Kidney (tissue), 13 donors: ENCODE measurements at regions not wholly inside any gene's neighbourhood (a gene's known extent, or its start where the extent isn't known, plus 50 kb on each side); places are given as distances from the start of the nearest gene placed in this dataset.
"Not testable (repeated sequence)": the region's sequence is repeated elsewhere in the genome, so short reads cannot be mapped to it uniquely, and the experiment has no call there.

ENCODE experiments used
- DNase-seq, 5 donors: peaks; one replicate each; pipeline ENCODE4 v3.0.0-alpha.2; 2013 to 2020
- FAIRE-seq: peaks from 2 replicates; lab custom pipeline; 2012; peaks lifted over from hg19 to GRCh38; lab: Jason Lieb, UNC
- H3K27ac ChIP-seq, 2 donors: one replicate each; pipeline ENCODE4 v1.7.0; 2013; ENCODE audit warnings: low read depth in 2 of 2, low read length in 2 of 2, inconsistent platforms in 1 of 2
- H3K27me3 ChIP-seq: one replicate; pipeline ENCODE4 v1.7.1; 2013; ENCODE audit warnings: low read length, inconsistent platforms; ENCODE audit not compliant: control insufficient read depth, insufficient read depth
- H3K36me3 ChIP-seq, 3 donors: one replicate each; pipeline versions ENCODE4 v1.7.0 to v1.7.1; 2013; ENCODE audit warnings: low read length in 3 of 3, control low read depth in 1 of 3, inconsistent platforms in 1 of 3; ENCODE audit not compliant: insufficient read depth in 3 of 3, control insufficient read depth in 2 of 3
- H3K4me1 ChIP-seq, 3 donors: one replicate each; pipeline versions ENCODE4 v1.7.0 to v1.7.1; 2013; ENCODE audit warnings: low read length in 3 of 3, inconsistent platforms in 1 of 3, low read depth in 1 of 3; ENCODE audit not compliant: control insufficient read depth in 2 of 3, insufficient read depth in 2 of 3
- H3K4me3 ChIP-seq, 3 donors: one replicate each; pipeline versions ENCODE4 v1.7.0 to v1.8.1; 2013; ENCODE audit warnings: low read length in 3 of 3, control low read depth in 1 of 3, inconsistent platforms in 1 of 3
- H3K9ac ChIP-seq, 3 donors: one replicate each; pipeline versions ENCODE4 v1.7.0 to v1.7.1; 2013; ENCODE audit warnings: low read length in 3 of 3, control low read depth in 1 of 3, inconsistent platforms in 1 of 3
- H3K9me3 ChIP-seq, 3 donors: one replicate each; pipeline versions ENCODE4 v1.7.0 to v1.7.1; 2013; ENCODE audit warnings: low read length in 3 of 3, control low read depth in 1 of 3, inconsistent platforms in 1 of 3; ENCODE audit not compliant: control insufficient read depth in 2 of 3, insufficient read depth in 1 of 3
- intact Hi-C: fragments of 100-400 bp; cut with DNase I; formaldehyde crosslinking; loops from one replicate; pipeline ENCODE4 v1.11.1; 2022
- TF ChIP-seq, protein P1 (sequence below): IDR thresholded peaks from 3 replicates; pipeline ENCODE4 v1.5.1; 2012; ENCODE audit warnings: mild to moderate bottlenecking, moderate library complexity, borderline replicate concordance; ENCODE audit not compliant: insufficient read depth; ENCODE audit errors: extremely low read depth
- donor health status: control.
- donor health status: control.
- donor health status: control.
- donor health status: control.
- donor health status: control.
- donor health status: DM: yes; HTN: yes; CAD: no.
- donor health status: Normal renal cell carcinoma (clear cell type).

DNA sequence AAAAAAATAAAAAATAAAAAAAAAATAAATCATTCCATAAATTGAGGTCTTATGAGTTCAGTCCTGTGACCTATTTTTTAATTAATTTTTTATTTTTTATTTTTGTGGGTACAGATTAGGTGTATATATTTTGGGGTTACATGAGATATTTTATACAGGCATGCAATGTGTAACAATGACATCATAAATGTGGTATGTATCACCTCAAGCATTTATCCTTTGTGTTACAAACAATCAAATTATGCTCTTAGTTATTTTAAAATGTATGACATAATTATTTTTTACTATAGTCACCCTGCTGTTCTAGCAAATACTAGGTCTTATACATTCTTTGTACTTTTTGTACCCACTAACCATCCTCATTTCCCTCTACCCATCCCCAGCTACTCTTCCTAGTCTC lies 537.9 kb downstream of the HINT1 start:
- Histone ChIP-seq H3K27me3 (no peaks in the 10 kb centered on the region), H3K4me3 (no peak overlapping the region), H3K36me3 (no peaks in the 10 kb centered on the region), H3K9ac (no peak overlapping the region), H3K4me1 (no peaks in the 10 kb centered on the region), H3K27ac (no peak overlapping the region), H3K9me3 (peaks cover 0 to 2% (median 0%) of the 10 kb centered on the region in 3 donors)
- TF ChIP-seq, protein P1, sequence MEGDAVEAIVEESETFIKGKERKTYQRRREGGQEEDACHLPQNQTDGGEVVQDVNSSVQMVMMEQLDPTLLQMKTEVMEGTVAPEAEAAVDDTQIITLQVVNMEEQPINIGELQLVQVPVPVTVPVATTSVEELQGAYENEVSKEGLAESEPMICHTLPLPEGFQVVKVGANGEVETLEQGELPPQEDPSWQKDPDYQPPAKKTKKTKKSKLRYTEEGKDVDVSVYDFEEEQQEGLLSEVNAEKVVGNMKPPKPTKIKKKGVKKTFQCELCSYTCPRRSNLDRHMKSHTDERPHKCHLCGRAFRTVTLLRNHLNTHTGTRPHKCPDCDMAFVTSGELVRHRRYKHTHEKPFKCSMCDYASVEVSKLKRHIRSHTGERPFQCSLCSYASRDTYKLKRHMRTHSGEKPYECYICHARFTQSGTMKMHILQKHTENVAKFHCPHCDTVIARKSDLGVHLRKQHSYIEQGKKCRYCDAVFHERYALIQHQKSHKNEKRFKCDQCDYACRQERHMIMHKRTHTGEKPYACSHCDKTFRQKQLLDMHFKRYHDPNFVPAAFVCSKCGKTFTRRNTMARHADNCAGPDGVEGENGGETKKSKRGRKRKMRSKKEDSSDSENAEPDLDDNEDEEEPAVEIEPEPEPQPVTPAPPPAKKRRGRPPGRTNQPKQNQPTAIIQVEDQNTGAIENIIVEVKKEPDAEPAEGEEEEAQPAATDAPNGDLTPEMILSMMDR, result no peak
- intact Hi-C loops, result no loop called here
- DNase-seq (no peak), FAIRE-seq (no peak)

DNA sequence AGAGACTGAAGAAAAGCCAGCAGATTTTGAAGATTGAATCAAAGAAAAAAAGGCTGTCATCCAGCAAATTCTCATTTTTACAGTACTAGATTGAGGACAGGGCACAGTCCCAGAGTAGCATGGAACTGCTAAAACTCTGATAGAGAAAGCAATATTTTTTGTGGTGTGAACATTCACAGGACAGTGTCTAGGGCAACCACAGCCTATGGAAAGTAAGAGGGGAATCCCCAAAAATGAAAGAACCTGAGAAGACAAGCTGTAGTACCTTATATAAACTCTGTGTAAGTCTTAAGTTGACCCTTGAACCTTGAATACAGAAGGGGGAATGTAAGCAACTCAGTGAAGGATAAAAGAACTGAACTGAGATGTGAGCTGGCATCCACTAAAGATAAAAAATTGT lies 540.3 kb downstream of the HINT1 start:
- no peak overlapping the region for H3K9ac ChIP-seq
- intact Hi-C loops, result no loop called here
- H3K9me3 ChIP-seq, result no peaks in the 10 kb centered on the region
- DNase-seq, result no peak
- no peak overlapping the region for H3K27ac ChIP-seq
- no peaks in the 10 kb centered on the region for H3K36me3 ChIP-seq
- TF ChIP-seq, protein P1, result no peak
- no peaks in the 10 kb centered on the region for H3K27me3 ChIP-seq
- no peaks in the 10 kb centered on the region for H3K4me1 ChIP-seq
- no peak overlapping the region for H3K4me3 ChIP-seq
- FAIRE-seq, result no peak

DNA sequence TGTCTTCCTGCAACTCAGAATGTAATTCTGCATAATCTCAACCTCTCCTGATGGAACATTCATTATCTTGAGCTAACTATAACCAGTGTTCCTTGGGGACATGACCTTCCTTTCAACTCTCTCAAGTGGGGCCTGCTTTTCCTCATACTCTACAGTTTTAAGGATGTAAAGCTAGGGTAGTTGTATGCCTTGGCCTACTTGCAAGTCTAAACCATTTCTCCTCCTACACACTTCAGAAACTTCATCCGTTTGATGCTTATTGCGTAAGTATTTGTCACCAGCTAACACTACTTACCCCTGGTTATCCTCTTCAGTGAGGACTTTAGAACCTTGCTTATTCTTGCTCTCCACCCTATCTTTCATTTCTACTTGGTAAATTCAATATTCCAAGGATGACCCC lies 548.9 kb downstream of the HINT1 start:
- no peak for DNase-seq
- Histone ChIP-seq H3K9ac (no peak overlapping the region), H3K4me1 (no peaks in the 10 kb centered on the region), H3K36me3 (no peaks in the 10 kb centered on the region), H3K27me3 (no peaks in the 10 kb centered on the region), H3K9me3 (no peaks in the 10 kb centered on the region), H3K4me3 (no peak overlapping the region), H3K27ac (no peak overlapping the region)
- no peak for FAIRE-seq
- TF ChIP-seq, protein P1, result no peak
- intact Hi-C loops, result no loop called here

DNA sequence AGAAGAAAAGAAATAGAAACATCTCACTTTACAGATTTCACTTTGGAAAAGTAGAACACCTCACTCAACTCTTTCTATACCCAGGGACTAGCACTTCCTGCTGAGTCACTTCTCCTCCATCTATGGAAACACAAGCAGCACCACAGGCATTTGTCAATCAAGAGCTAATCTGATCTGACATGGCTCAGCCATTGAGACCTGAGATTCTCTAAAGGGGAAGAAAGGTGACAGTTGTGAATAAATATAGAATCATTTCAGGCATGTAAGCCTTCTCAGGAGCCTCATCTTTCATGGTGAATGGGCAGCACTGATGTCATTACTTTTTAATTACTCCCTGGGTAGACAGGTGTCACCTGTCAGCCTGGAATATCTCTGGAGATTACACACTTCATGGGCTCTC lies 559.8 kb downstream of the HINT1 start:
- intact Hi-C loops, result no loop called here
- no peaks in the 10 kb centered on the region for H3K36me3 ChIP-seq
- no peaks in the 10 kb centered on the region for H3K27me3 ChIP-seq
- no peaks in the 10 kb centered on the region for H3K4me1 ChIP-seq
- H3K9ac ChIP-seq, result no peak overlapping the region
- no peaks in the 10 kb centered on the region for H3K9me3 ChIP-seq
- TF ChIP-seq, protein P1, result no peak
- no peak overlapping the region for H3K27ac ChIP-seq
- FAIRE-seq (no peak), DNase-seq (peak in 2 of 5 donors; percentile 1 to 3)
- H3K4me3 ChIP-seq, result no peak overlapping the region

DNA sequence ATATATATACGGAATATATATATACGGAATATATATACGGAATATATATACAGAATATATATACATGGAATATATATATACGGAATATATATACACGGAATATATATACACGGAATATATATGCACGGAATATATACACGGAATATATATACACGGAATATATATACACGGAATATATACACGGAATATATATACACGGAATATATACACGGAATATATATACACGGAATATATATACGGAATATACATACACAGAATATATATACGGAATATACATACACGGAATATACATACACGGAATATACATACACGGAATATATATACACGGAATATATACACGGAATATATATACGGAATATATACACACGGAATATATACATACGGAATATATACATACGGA lies 568.4 kb downstream of the HINT1 start:
- intact Hi-C loops, H3K36me3 ChIP-seq, H3K27ac ChIP-seq, H3K4me1 ChIP-seq, H3K9ac ChIP-seq, H3K9me3 ChIP-seq, H3K4me3 ChIP-seq, H3K27me3 ChIP-seq, FAIRE-seq, DNase-seq: not testable (repeated sequence)
